Left forelimb (tissue), 1 donor: ENCODE measurements at regions not wholly inside any gene's neighbourhood (a gene's known extent, or its start where the extent isn't known, plus 50 kb on each side); places are given as distances from the start of the nearest gene placed in this dataset.

Experiments used
- DNase-seq: peaks from one replicate; pipeline ENCODE4 v3.0.0-alpha.2; 2018; ENCODE audit warnings: low spot score

- DNase-seq: no peak
Observed at GRCh38 chr17:14886200-14886739, 378.9 kb downstream of the PMP22 start.

- DNase-seq: no peak
Observed at GRCh38 chr17:14882131-14882530, 383.0 kb downstream of the PMP22 start.

DNA sequence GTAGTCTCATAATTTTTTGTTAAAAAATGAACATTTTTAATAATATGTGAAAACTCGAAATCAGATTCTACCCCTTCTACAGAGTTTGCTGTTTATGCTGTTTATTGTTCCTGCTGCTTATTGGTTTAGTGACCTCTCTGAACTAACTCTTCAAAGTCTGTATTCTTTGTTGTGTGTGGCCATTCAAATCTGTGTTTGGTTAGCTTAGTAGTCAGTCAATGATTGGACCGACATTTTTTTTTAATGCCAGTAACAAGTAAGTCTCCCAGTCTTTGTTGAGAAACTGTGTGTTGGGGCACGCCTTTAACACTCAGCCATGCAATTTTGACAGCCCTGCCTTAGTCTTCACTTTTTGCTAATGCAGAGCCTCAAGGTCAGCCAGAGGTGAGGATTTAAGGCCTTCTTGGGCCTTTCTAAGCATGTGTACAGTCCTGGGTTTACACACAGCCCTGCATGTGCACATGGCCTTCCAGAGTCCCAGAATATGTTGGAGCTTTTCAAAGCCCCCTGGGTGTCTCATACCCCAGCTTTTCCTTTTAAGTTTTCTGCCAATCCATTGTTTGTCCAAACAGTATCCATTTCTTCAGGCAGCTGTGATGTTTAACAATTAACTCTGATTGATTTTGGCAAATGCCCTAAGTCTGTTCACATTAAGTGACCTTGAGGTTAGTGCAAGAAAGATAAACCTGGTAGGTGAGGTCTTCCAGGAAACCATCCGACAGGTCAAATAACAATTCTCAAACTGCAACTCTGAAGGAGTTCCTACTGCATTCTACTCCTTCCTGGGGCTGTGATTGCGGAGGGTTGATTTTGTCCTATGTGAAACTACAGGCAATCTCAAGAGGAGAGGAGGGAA is 389.3 kb downstream of the PMP22 start:
- no peak for DNase-seq

DNA sequence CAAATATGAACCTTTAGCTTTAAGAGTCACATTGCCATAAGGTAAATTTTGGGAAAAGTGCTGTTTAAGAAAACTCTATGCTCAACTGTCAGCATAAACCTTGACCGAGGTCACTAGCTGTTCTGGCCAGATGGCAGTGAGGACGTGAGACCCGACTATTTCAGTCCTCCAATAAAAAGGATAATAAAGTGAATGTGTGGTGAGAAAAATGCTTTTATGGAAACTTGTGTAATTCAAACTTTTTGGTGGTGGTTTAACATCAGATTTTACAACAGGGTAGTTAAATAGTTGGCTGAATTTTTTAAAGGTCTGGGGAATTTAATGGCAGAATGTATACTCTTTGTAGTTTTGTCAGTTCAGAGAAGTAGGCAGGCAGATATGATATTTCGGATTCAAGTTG is 391.1 kb downstream of the PMP22 start:
- DNase-seq: no peak

- no peak for DNase-seq
Observed at GRCh38 chr17:14873540-14873939, 391.6 kb downstream of the PMP22 start.

DNA sequence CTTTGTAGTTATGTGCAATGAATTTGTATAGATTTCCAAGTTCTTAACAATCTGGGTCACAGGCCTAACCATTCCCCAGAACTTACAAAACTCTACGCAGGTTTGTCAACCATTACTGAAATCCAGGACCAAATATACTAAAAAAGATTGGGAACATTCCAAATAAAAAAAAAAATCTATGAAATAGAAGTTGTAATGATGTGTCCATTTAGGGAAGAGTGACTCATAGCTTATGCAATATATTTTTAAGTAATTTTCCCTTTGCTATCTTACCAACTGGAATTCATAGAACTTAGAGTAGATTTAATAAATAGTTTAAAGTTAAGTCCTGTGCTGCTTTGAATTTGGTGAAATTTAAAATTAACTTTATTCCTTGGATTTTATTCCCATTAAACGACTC is 393.2 kb downstream of the PMP22 start:
- no peak for DNase-seq

- DNase-seq: no peak
Observed at GRCh38 chr17:14866266-14866665, 398.9 kb downstream of the PMP22 start.

DNA sequence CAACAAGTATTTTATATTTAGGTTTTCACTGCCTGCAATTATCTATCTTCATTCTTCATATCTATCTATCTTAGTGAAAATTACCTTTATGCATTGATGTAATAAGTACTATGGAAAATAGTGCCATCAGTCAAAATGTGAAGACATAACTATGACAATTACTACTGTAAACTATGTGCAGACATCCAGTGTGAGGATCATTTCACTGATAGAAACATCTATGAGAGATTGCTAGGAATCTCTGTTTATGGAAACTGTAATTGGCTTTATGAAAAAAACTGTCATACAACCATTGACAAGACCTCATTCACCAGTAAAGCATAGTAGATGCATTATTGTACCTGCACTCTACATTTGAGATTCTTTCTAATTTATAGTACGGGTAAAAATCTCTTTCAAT is 401.0 kb downstream of the PMP22 start:
- DNase-seq: no peak

DNA sequence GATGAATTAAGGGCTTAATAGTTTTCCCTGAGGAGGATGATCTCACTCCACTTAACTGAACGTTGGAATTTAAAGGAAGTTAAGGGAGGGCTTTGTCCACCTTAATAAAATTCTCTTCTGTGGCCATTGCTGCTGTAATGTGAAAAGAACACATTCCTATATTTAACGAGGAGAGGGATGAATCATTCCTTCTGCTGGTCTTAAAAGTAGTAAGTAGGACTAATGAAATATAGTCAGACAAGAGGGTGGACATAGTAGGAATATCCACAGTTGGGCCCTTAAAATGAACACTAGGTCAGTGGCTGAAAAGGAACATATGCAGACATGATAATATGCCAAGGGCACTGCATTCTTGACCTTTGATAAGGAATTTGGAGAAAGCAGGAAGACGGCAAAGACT is 405.6 kb downstream of the PMP22 start:
- no peak for DNase-seq

- DNase-seq: no peak
Observed at GRCh38 chr17:14856176-14856575, 408.9 kb downstream of the PMP22 start.

DNA sequence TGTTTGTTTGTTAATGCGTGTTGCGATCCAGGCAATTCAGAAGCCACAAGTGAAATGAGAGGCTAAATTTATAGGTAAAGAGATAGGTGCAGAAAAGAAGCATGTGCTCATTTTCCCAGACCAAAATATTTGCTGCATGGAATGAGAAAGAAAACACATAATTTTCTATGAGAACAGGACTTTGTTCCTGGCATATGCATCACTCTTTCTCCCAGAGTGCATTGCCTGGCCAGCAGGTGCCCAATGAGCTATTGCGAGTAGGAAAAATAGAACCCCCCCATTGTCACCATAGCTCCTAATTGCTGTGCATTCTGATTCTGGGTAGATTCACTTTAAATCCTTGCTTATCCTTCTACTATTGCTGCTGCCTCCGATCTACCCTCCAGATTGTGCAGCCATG is 410.4 kb downstream of the PMP22 start:
- no peak for DNase-seq

- DNase-seq: no peak
Observed at GRCh38 chr17:14845591-14846281, 419.4 kb downstream of the PMP22 start.

- DNase-seq: no peak
Observed at GRCh38 chr17:14843086-14843795, 421.9 kb downstream of the PMP22 start.

DNA sequence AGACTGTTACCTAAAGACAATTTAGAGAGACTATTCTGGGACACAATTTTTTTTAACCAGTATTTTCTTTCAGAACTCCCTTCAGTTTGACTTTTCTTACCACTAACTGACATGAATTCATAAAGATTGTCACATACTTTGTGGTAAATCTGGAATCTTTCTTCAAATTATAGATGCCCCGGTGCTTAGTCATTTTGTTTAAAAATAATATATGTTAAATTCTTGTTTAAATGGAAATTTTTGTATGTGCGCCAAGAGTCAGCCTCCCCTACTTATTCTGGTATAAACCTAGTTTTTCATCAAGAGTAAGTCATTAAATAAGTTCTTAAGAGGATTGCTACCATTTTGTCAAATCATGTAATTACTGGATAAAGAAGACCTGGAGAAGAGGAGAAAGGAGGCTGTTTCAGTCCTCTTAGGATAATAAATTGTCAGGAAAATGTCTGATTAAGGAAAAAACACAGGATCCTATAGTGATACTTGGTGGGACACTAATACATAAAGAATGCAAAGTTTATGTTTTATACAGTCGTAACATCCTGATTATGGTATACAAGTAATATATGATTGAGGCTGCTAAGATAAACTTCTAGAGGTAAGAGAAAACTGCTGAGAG is 424.4 kb downstream of the PMP22 start:
- no peak for DNase-seq

DNA sequence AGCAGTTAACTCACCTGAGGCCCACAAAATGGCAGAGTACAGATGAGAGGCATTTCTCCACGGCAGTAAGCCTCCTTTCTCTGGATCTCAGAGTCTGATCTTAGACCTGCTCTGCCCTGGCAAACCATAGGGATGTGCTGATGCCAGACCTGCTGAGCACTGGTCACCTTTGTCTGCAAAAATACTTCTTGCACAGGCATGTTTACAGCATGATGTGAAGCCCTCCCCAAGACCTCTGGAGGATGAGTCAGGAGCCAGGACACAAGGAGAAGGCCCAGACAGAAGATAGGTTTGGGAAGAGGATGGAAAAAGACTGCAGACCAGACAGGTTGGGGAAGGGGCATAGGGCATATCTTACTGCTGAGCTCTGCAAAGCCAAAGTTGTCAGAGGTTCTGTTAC is 426.6 kb downstream of the PMP22 start:
- DNase-seq: no peak

GRCh38 chr17:14833201-14833785 is 431.8 kb downstream of the PMP22 start:
- DNase-seq: no peak

DNA sequence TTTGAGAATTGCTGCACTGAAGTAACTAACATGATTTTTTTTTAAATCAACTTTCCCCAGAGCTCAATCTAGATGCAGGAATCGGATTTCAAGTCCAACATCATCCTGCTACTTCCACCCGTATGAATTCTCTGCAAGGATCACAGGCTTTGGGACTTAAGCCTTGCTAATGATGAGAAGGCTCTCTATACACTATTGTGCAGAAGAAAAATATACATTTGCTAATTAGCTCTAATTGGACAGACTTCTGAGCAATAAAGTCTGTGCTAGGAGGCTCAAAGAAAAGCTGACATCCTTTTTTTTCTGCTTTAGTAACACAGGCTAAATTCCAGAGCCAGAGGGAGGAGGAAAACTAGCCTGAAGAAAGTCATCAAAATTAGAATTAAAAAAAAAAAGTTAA is 433.6 kb downstream of the PMP22 start:
- no peak for DNase-seq

DNA sequence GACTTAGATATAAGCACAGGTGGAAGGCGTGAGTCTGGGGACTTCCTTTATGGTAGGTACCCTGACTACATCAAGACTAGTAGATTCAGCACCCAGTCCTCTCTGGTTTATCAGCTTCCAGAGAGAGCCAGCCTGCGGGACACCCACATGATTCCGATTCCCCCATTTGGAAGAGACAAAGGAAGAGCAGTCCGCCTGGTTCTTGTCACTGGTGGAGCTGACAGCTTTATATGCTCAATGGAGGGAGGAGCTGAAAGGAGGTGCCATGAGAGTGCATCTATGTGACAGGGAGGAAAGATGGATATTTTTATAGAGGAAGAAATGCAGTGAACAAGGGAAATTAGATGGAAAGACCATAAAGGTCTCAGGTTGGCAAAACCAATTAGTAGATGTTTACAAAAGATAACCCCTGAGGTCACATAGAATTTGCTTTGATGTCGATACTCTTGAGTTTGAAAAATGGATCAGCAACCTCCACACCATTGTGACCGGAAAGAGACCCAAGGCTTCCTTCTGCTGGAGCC is 437.7 kb downstream of the PMP22 start:
- DNase-seq: no peak

DNA sequence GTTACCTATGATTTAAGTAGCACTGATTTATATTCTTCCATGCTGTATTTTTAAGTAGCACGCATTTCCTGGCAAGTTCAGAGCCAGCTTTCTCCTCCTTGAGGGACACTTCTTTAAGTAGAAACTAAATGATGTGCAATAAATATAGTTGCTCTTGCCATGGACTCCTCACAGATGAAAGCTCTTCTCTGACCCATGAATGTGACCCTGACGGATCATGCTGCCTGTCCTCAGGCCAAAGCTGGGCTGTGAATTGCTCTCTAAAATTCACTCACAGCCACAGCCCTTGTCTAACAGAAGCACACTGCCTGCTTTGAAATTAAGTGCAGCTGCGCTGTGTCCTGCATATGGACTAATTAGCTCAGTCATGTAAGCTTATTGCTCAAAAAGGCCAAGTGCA is 438.8 kb downstream of the PMP22 start:
- no peak for DNase-seq

DNA sequence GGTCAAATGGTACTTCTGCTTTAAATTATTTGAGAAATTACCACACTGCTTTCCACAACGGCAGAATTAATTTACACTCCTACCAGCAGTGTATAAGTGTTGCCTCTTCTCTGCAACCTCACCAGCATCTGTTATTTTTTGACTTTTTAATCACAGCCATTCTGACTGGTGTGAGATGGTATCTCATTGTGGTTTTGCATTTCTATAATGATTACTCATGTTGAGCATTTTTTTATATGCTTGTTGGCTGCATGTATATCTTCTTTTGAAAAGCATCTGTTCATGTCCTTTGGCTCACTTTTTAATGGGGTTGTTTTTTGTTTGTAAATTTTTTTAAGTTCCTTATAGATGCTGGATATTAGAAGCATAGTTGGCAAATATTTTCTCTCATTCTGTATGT is 446.7 kb downstream of the PMP22 start:
- DNase-seq: no peak

DNA sequence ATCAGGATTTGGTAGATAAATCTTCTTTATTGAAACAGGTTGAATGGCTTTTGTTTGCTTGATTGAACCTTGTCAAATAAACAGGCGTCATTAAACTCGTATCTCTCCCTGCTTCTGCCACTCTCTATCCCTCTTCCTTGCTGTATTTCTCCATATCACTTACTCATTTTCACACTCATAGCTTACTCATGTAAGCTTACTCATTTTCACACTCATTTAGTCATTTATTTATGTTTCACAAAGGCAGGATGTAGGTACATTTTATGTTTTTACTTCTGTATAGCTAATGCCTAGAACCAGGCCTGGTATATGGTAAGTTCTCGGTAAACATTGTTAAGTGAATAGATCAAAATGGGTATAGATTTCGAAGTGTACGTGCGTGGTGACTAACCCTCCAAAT is 450.0 kb downstream of the PMP22 start:
- DNase-seq: no peak
